GM12864 (cell line): ENCODE measurements at regions not wholly inside any gene's neighbourhood (a gene's known extent, or its start where the extent isn't known, plus 50 kb on each side); places are given as distances from the start of the nearest gene placed in this dataset.

ENCODE experiments used
- DNase-seq: peaks from one replicate; pipeline ENCODE4 v3.0.0-alpha.2; 2011; ENCODE audit warnings: low read depth
- H3K4me3 ChIP-seq: 2 replicates; pipeline ENCODE4 v1.5.1; 2011; ENCODE audit warnings: mild to moderate bottlenecking, low read depth, low read length, control low read depth
- TF ChIP-seq, protein P1 (sequence below): IDR thresholded peaks from 2 replicates; pipeline ENCODE4 v1.5.1; 2011; ENCODE audit warnings: low read depth, mild to moderate bottlenecking, moderate library complexity, low read length, control low read depth, inconsistent platforms; ENCODE audit errors: missing control alignments

DNA sequence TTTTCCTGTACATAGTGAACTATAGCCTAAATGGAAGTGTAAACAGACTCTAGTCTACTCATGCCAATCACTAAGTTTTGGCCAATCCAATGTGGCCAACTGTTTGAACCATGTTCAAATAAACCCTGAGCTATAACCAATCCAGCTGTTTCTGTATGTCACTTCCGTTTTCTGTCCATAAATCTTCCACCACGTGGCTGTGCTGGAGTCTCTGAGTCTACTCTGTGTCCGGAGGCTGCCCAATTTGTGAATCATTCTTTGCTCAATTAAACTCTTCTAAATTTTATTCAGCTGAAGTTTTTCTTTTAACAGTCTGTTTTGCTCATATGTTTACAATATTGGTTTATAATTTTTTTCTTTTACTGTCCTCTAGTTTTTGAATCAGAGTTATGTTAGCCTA lies 112.3 kb upstream of the BANK1 start:
- TF ChIP-seq, protein P1, sequence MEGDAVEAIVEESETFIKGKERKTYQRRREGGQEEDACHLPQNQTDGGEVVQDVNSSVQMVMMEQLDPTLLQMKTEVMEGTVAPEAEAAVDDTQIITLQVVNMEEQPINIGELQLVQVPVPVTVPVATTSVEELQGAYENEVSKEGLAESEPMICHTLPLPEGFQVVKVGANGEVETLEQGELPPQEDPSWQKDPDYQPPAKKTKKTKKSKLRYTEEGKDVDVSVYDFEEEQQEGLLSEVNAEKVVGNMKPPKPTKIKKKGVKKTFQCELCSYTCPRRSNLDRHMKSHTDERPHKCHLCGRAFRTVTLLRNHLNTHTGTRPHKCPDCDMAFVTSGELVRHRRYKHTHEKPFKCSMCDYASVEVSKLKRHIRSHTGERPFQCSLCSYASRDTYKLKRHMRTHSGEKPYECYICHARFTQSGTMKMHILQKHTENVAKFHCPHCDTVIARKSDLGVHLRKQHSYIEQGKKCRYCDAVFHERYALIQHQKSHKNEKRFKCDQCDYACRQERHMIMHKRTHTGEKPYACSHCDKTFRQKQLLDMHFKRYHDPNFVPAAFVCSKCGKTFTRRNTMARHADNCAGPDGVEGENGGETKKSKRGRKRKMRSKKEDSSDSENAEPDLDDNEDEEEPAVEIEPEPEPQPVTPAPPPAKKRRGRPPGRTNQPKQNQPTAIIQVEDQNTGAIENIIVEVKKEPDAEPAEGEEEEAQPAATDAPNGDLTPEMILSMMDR, result no peak
- DNase-seq, result no peak
- no peak overlapping the region for H3K4me3 ChIP-seq

GRCh38 chr4:101670897-101671296 lies 119.6 kb upstream of the BANK1 start:
- H3K4me3 ChIP-seq, result no peak overlapping the region
- DNase-seq, result no peak
- TF ChIP-seq, protein P1, result no peak

DNA sequence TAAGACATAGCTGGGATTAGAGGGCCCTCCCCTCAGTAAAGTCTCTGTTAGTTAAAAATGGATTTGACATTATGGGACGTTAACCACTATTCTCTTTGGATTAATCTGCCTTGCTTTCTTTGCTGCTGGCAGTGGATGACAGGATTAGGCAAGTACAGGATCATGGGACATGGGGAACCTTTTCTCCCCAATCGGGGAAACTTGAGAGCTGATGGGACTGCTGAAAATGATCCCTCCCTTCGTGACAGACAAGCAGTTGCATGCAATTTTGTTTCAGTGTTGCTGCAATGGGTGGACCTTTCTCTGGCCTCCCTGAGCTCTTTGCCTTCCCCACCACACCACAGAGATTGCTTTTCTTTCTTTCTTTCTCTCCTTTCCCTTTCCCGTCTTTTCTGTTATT lies 120.2 kb upstream of the BANK1 start:
- no peak overlapping the region for H3K4me3 ChIP-seq
- DNase-seq, result no peak
- TF ChIP-seq, protein P1, result no peak

GRCh38 chr4:101669832-101670188 lies 120.7 kb upstream of the BANK1 start:
- H3K4me3 ChIP-seq, result no peak overlapping the region
- TF ChIP-seq, protein P1, result no peak
- no peak for DNase-seq

GRCh38 chr4:101669138-101669831 lies 121.2 kb upstream of the BANK1 start:
- no peak overlapping the region for H3K4me3 ChIP-seq
- TF ChIP-seq, protein P1, result no peak
- no peak for DNase-seq

- no peak for DNase-seq
- TF ChIP-seq, protein P1, result no peak
- H3K4me3 ChIP-seq, result no peak overlapping the region
Measured at GRCh38 chr4:101667348-101667747, 123.2 kb upstream of the BANK1 start.

DNA sequence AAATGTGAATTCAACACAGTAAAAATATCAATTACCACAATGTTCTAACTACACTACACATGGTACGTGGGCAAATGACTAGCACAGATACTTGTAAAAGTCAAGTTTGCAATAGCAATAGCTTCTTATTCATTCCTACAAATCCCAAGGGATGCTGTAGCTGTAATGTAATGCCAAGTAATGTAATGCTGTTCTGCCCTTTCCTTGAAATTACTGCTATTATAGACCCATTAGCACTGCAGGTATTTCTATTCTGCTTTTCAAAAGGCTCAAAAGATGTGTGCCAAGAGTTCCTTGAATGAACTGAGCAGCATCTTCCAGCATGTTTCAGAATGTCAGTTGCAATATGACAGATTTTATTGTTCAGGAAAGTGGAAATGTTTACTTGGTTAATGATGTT lies 129.9 kb upstream of the BANK1 start:
- TF ChIP-seq, protein P1, result no peak
- no peak overlapping the region for H3K4me3 ChIP-seq
- DNase-seq, result no peak
